ENCODE measurements at regions not wholly inside any gene's neighbourhood (a gene's known extent, or its start where the extent isn't known, plus 50 kb on each side); places are given as distances from the start of the nearest gene placed in this dataset.

DNA sequence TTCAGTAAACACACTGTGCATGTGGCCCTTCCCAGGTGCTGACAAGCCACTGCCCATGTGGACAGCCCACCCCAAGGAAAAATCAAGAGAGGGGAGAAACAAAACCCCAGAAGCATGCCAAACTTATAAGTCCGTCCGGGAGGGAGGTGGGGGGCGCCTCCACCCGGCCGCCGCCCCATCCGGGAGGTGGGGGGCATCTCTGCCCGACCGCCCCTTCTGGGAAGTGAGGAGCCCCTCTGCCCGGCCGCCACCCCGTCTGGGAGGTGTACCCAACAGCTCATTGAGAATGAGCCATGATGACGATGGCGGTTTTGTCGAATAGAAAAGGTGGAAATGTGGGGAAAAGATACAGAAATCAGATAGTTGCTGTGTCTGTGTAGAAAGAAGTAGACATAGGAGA is 53.8 kb upstream of the C2CD4B start:
- TF ChIP-seq ZFX (IDR thresholded peaks at IDR 0.05; ENCODE audit: borderline replicate concordance): no peak
- TF ChIP-seq, protein P1, sequence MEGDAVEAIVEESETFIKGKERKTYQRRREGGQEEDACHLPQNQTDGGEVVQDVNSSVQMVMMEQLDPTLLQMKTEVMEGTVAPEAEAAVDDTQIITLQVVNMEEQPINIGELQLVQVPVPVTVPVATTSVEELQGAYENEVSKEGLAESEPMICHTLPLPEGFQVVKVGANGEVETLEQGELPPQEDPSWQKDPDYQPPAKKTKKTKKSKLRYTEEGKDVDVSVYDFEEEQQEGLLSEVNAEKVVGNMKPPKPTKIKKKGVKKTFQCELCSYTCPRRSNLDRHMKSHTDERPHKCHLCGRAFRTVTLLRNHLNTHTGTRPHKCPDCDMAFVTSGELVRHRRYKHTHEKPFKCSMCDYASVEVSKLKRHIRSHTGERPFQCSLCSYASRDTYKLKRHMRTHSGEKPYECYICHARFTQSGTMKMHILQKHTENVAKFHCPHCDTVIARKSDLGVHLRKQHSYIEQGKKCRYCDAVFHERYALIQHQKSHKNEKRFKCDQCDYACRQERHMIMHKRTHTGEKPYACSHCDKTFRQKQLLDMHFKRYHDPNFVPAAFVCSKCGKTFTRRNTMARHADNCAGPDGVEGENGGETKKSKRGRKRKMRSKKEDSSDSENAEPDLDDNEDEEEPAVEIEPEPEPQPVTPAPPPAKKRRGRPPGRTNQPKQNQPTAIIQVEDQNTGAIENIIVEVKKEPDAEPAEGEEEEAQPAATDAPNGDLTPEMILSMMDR (IDR thresholded peaks at IDR 0.05): no peak
- no peak overlapping the region for H3K27ac ChIP-seq

DNA sequence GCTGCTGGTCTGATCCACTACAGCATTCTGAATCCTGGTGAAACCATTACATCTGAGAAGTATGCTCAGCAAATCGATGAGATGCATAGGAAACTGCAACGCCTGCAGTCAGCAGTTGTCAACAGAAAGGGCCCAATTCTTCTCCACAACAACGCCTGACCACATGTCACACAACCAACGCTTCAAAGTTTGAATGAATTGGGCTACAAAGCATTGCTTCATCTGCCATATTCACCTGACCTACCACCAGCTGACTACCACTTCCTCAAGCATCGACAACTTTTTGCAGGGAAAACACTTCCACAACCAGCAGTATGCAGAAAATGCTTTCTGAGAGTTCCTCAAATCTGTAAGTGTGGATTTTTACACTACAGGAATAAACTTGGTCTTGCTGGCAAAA is 54.7 kb upstream of the C2CD4B start:
- no peak overlapping the region for H3K27ac ChIP-seq
- no peak for TF ChIP-seq ZFX (IDR thresholded peaks at IDR 0.05; ENCODE audit: borderline replicate concordance)
- TF ChIP-seq, protein P1 (IDR thresholded peaks at IDR 0.05): no peak

DNA sequence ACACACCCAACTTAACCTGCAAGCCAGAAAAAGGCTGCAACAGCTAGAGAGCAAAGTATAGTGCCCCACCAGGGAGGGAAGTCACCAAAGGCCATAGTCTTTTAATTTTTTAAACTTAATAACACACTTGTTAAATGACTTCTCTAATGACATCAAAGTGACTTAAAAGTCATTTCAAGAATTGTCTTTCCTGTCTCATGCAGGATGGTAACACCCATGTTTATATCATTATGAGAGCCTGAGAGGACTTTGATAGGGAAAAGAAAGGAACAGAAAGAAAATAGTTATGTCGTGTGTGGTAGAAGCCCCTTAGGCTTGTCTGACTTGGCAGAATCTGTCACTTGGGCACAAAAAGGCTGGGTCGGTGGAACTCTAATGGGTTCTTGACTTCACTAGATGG is 57.9 kb upstream of the C2CD4B start:
- no peak overlapping the region for H3K27ac ChIP-seq
- TF ChIP-seq, protein P1 (IDR thresholded peaks at IDR 0.05): no peak
- TF ChIP-seq ZFX (IDR thresholded peaks at IDR 0.05; ENCODE audit: borderline replicate concordance): no peak

DNA sequence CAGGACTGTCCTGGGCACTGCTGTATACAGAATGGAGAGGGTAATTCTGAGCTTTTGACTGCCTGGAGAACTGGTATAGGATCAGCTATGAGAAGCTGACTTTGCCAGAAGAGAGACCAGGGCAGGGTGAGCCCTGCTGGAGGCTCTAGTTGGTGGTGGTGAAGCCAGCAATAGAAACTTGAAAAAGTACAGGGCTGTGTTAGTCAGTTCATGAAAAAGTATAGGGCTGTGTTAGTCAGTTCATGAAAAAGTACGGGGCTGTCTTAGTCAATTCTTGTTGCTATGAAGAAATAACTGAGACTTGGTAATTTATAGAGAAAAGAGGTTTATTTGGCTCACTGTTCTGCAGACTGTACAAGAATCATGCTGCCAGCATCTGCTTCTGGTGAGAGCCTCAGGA is 63.5 kb upstream of the C2CD4B start:
- no peak overlapping the region for H3K27ac ChIP-seq
- TF ChIP-seq, protein P1 (IDR thresholded peaks at IDR 0.05): no peak
- no peak for TF ChIP-seq ZFX (IDR thresholded peaks at IDR 0.05; ENCODE audit: borderline replicate concordance)

DNA sequence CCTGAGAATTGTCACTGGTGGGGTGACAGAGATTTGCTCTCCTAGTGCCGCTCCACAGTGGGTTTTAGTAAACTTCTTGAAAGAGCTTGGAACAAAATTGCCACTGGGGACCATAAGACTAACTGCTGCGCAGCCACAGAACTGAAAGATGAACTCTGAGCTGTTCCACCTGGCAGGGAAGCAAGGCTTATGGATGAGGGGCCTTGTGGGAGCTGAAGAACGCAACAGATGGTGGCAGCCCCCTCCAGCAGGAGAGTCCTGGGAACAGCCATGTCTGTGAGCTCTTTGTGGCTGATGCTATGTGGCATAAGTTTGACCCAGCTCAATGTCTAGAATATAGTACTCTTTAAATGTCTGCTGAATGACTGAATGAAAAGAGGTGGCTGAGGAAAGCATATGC is 66.8 kb upstream of the C2CD4B start:
- TF ChIP-seq ZFX (IDR thresholded peaks at IDR 0.05; ENCODE audit: borderline replicate concordance): no peak
- TF ChIP-seq, protein P1 (IDR thresholded peaks at IDR 0.05): no peak
- no peak overlapping the region for H3K27ac ChIP-seq

DNA sequence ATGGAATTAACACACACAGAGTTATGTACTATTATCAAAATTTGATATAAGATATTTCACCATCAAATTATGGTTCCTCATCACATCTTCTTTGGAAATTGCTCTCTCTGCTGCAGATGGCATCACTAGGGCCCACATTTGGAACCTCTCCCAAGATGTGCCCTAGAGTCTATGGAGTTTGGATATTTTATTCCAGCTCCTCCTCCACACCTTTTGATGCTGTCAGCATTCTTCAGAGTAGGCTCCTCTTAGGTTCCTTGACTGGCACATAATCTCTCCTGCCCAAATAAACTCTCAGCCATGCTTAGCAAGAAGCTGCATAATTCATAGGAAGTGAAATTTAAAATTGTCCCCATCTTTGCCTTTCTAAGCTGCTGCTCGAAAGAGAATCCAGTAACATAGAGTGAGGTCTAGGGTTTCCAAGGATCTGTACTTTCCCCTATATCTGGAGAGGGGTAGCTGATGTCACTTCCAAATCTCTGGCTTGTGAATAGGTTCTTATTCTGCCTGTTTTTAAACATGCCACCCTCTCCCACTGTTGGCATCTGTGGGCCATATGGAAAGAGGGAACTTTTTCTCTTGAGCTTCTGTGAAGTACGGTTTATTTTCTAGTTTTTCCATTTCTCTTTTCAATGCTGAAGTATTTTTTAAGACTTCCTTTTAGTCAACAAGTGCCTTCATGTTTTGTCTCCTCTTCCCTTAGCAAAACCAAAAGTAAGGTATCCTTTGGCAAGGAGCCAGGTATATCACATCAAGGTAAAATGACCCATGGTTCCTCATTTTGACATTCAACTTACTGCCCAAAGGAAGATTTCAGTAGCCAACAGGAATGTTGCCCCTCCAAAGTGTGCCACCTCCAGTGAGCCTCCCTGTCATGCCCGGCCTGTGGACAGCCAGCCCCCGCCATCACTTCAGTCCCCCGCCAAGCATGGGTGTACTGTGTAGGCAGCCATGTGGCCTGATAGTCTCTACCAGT is 75.3 kb upstream of the C2CD4B start:
- no peak overlapping the region for H3K27ac ChIP-seq
- no peak for TF ChIP-seq ZFX (IDR thresholded peaks at IDR 0.05; ENCODE audit: borderline replicate concordance)
- TF ChIP-seq, protein P1 (IDR thresholded peaks at IDR 0.05): no peak

DNA sequence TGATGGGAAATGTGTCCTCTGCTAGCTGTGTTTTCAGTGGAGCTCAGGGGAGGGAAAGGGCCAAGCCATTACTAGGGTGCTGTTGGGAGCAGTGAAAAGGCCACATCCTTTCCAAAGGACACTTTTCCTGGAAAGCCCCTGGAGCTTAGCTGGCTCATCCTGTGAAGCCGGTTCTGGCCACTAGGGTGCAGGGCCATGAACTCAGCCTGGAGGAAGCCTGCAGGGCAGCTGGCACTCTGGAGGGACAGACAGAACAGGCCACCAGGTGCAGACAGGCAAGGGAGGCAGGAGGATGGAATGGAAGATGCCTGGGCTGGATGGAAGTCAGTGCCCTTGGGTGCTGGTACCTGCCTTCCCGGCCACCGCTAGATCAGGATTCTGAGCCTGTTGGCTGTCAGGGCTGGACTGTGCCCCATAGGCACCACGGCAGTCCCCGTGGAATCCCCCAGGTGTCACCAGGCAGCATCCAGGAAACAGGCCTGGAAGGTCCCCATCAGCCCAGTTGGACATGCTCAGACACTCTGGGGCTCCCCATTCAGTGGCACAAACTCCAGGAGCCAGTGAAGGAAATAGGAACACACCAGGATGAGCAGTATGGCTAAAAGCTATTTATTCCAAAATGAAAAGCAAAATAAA is 76.2 kb upstream of the C2CD4B start:
- TF ChIP-seq ZFX (IDR thresholded peaks at IDR 0.05; ENCODE audit: borderline replicate concordance): no peak
- TF ChIP-seq, protein P1 (IDR thresholded peaks at IDR 0.05): peak; percentile 26
- no peak overlapping the region for H3K27ac ChIP-seq

Data from 22Rv1 (cell line).